ENCODE measurements at regions not wholly inside any gene's neighbourhood (a gene's known extent, or its start where the extent isn't known, plus 50 kb on each side); places are given as distances from the start of the nearest gene placed in this dataset.

- TF ChIP-seq CTCF (IDR thresholded peaks at IDR 0.05) = no peak
- H3K4me3 ChIP-seq = no peak overlapping the region
- no peaks in the 10 kb centered on the region for H3K4me1 ChIP-seq (ENCODE audit: low read depth)
- H3K9me3 ChIP-seq = no peaks in the 10 kb centered on the region
- ATAC-seq (no peak), DNase-seq (no peak)
- H3K36me3 ChIP-seq (ENCODE audit: low read depth) = no peaks in the 10 kb centered on the region
- intact Hi-C loops (cut with DNase I, micrococcal nuclease) = loop anchor here in 1 of 2 donors (10.0 kb wide), 1 partner anchor 765 kb away; no protein-coding TSS in a partner anchor
Measured at GRCh38 chr3:117539729-117540128, 830.1 kb downstream of the TUSC7 start.

GRCh38 chr3:117540597-117540996 is 831.0 kb downstream of the TUSC7 start:
- H3K36me3 ChIP-seq (ENCODE audit: low read depth) = no peaks in the 10 kb centered on the region
- H3K9me3 ChIP-seq = no peaks in the 10 kb centered on the region
- ATAC-seq (no peak), DNase-seq (no peak)
- H3K4me3 ChIP-seq = no peak overlapping the region
- intact Hi-C loops (cut with DNase I, micrococcal nuclease) = no loop called here
- H3K4me1 ChIP-seq (ENCODE audit: low read depth) = no peaks in the 10 kb centered on the region
- no peak for TF ChIP-seq CTCF (IDR thresholded peaks at IDR 0.05)

- intact Hi-C loops (cut with DNase I, micrococcal nuclease) = no loop called here
Measured at GRCh38 chr3:117541721-117542120, 832.1 kb downstream of the TUSC7 start.

GRCh38 chr3:117543521-117543920 is 833.9 kb downstream of the TUSC7 start:
- Histone ChIP-seq H3K4me1 (ENCODE audit: low read depth) (no peaks in the 10 kb centered on the region), H3K4me3 (no peak overlapping the region), H3K36me3 (ENCODE audit: low read depth) (no peaks in the 10 kb centered on the region), H3K9me3 (no peaks in the 10 kb centered on the region)
- DNase-seq (no peak), ATAC-seq (no peak)
- TF ChIP-seq CTCF (IDR thresholded peaks at IDR 0.05) = no peak
- intact Hi-C loops (cut with DNase I, micrococcal nuclease) = no loop called here

More at GRCh38 chr3:117541721-117542120, 832.1 kb downstream of the TUSC7 start:
- H3K4me1 ChIP-seq (ENCODE audit: low read depth) = no peaks in the 10 kb centered on the region
- no peaks in the 10 kb centered on the region for H3K36me3 ChIP-seq (ENCODE audit: low read depth)
- no peak for TF ChIP-seq CTCF (IDR thresholded peaks at IDR 0.05)
- DNase-seq (no peak), ATAC-seq (no peak)
- no peaks in the 10 kb centered on the region for H3K9me3 ChIP-seq
- no peak overlapping the region for H3K4me3 ChIP-seq

- Histone ChIP-seq H3K4me3 (no peak overlapping the region), H3K36me3 (ENCODE audit: low read depth) (no peaks in the 10 kb centered on the region), H3K4me1 (ENCODE audit: low read depth) (no peaks in the 10 kb centered on the region), H3K9me3 (no peaks in the 10 kb centered on the region)
- DNase-seq (no peak), ATAC-seq (no peak)
- TF ChIP-seq CTCF (IDR thresholded peaks at IDR 0.05) = no peak
- intact Hi-C loops (cut with DNase I, micrococcal nuclease) = no loop called here
Measured at GRCh38 chr3:117545484-117545883, 835.9 kb downstream of the TUSC7 start.

DNA sequence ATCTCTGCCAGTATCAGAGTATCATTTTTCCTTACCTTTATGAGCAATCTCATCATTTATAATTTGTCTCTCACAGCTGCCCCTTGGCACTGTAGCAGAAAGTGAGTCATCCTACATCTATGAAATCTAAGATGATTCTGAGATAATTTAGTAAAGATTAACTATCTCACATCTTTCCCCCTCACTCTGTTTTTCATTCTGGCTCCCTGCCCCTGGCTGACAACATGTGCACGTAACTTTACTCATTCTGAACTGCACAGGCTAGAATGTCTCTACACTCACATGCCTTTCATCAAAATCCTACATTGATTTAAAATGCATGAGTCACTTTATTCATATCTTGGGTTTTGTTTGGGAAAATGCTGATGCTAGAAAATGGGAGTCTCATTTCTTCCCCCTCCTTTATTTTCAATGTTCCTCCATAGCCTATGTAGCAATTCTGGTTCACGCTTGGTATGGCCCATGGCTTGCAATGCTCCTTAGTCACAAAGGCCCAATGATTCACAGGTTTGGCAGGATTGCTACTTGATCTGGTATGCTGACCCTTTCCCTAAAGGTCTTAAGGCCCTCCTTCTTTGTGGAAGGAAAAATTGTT is 838.5 kb downstream of the TUSC7 start:
- DNase-seq (no peak), ATAC-seq (no peak)
- H3K36me3 ChIP-seq (ENCODE audit: low read depth) = no peaks in the 10 kb centered on the region
- no peaks in the 10 kb centered on the region for H3K4me1 ChIP-seq (ENCODE audit: low read depth)
- intact Hi-C loops (cut with DNase I, micrococcal nuclease) = no loop called here
- H3K4me3 ChIP-seq = no peak overlapping the region
- TF ChIP-seq CTCF (IDR thresholded peaks at IDR 0.05) = no peak
- no peaks in the 10 kb centered on the region for H3K9me3 ChIP-seq
